RWPE1 (cell line): ENCODE measurements at regions not wholly inside any gene's neighbourhood (a gene's known extent, or its start where the extent isn't known, plus 50 kb on each side); places are given as distances from the start of the nearest gene placed in this dataset.
A peak's percentile ranks its signal among the peaks of the same experiment; 100 is the strongest.

ENCODE experiments used
- CTCF ChIA-PET: fragments of 350-600 bp; sonication (Branson Sonifier 250); formaldehyde crosslinking; extraction: SDS; loops from one replicate; lab custom pipeline; 2021; lab: Yijun Ruan, JAX
- POLR2A ChIA-PET: fragments of 400-600 bp; formaldehyde crosslinking; extraction: SDS; loops from one replicate; lab custom pipeline; 2020; ENCODE audit warnings: antibody characterized with exemption; ENCODE audit not compliant: low non-redundant PET; lab: Yijun Ruan, JAX
- DNase-seq: peaks from one replicate; pipeline ENCODE4 v3.0.0; 2012; ENCODE audit warnings: low spot score
- H3K27ac ChIP-seq: fragments of 450-650 bp; 2 replicates; pipeline ENCODE4 v1.5.1; 2017
- CTCF ChIP-seq: fragments of 450-650 bp; conservative IDR thresholded peaks from 2 replicates; pipeline ENCODE4 v1.5.1; 2017; ENCODE audit warnings: low read depth, mild to moderate bottlenecking

- no peak for DNase-seq
- H3K27ac ChIP-seq, result no peak overlapping the region
- CTCF ChIA-PET, result interaction anchor here (0.6 to 1.8 kb wide), 4 partner anchors 10 to 168 kb away, joined by 4 to 12 read pairs (median 5); no protein-coding TSS in a partner anchor
- POLR2A ChIA-PET, result no interaction called here
- TF ChIP-seq CTCF, result no peak
These were observed 199.5 kb downstream of the NDFIP2 start for GRCh38 chr13:79680485-79680884.

DNA sequence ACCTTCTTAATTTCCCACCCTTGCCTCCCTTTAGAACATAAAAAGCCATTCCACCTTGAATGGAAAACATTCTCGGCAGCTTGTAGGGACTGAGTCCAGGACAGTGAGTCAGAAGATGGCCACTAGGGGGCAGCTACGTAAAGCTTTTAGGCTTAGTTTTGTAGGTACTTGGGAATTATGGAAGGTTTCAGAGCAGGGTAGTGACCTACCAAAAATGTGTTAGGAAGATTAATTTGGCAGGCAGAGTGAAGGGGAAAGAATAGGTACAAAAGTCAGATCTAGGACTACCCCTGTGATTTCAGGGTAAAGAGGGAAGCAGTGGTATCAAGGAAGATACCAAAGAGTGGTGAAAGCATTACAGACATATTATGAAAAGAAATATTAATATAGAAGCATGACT lies 198.4 kb downstream of the NDFIP2 start:
- DNase-seq, result peak; percentile 13
- H3K27ac ChIP-seq, result no peak overlapping the region
- CTCF ChIA-PET, result interaction anchor here (0.5 to 1.8 kb wide), 12 partner anchors 10 to 682 kb away, joined by 3 to 6 read pairs (median 4); no protein-coding TSS in a partner anchor
- peak; percentile 68 for TF ChIP-seq CTCF
- POLR2A ChIA-PET, result no interaction called here

GRCh38 chr13:79678100-79678499 lies 197.1 kb downstream of the NDFIP2 start:
- no peak for TF ChIP-seq CTCF
- ChIA-PET CTCF (no interaction called here), POLR2A (no interaction called here)
- H3K27ac ChIP-seq, result no peak overlapping the region
- no peak for DNase-seq

DNA sequence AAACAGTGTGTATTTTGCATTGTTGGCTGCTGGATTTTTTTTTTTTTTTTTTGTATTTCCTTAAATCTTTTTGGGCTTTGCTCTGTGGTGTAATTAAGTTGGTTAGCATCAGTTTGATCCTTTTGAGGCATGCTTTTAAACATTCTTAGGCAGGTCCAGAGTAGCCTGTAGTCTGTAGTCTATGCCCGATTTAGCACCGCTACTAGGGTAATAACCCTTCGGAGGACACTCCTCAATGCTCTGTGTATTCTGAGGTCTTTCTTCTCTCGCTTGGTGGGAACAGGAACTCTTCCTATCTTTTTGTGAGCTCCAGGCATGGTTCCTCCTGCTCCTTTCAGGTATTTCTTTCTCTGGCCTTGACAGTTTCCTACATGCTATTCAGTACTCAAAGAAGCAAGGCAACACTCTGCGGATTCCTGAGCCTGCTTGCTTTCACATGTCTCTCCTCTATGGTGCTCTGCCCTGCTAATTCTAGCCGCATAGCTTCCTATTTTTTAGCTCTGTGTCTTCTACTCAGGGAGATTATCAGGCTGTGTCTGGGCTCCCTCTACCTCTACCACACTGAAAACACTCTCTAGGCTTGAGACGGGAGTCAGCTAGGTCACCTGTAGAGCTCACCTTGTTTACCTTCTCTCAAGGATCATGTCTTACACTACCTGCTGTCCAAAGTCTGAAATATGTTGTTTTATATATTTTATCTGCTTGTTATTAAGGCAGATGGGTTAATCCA lies 195.1 kb downstream of the NDFIP2 start:
- POLR2A ChIA-PET, result no interaction called here

DNA sequence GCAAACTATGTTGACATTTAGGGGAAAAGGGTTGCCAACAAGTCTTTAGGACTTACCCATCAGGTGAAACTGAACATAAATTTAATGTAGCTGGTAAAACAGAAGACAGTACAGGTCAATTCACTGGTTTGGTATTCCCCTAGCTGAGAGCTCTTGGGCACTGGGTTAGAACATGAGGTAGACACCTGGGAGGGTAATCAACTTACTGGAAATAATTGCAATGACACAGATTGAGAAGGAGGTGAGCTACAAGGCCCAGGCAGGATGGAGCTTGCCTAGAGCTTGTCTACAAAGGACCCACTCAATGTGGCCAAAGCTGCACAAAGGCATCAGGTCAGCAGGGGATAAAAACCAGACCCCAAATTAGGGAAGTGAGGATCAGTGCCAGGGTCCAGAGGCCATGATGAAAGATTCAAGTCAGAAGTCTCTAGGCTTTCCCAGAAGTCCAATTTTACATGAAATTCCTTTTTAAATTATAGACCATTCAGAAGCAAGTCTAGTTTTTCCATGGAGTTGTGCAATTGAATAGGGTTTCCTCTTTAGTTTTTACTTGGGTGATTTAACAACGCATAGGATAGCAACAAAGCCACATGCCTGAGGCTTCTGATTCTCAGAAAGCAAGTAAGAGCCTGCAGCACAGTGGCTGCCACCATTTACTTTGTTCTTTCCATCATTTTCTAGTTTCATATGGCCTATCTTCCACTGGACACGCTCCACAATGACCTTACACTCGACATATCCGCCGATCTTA lies 194.0 kb downstream of the NDFIP2 start:
- DNase-seq, result no peak
- TF ChIP-seq CTCF, result no peak
- CTCF ChIA-PET, result interaction anchor here (0.6 kb wide), 1 partner anchor 291 kb away, joined by 5 read pairs; no protein-coding TSS in a partner anchor
- POLR2A ChIA-PET, result no interaction called here
- H3K27ac ChIP-seq, result peak overlapping the region; percentile 36; the same call in 1 of the 2 replicates

More for the DNA sequence above, 195.1 kb downstream of the NDFIP2 start:
- no peak overlapping the region for H3K27ac ChIP-seq
- CTCF ChIA-PET, result interaction anchor here (0.5 to 0.7 kb wide), 4 partner anchors 17 to 1146 kb away, joined by 3 to 5 read pairs (median 3); no protein-coding TSS in a partner anchor
- DNase-seq, result no peak
- TF ChIP-seq CTCF, result no peak

DNA sequence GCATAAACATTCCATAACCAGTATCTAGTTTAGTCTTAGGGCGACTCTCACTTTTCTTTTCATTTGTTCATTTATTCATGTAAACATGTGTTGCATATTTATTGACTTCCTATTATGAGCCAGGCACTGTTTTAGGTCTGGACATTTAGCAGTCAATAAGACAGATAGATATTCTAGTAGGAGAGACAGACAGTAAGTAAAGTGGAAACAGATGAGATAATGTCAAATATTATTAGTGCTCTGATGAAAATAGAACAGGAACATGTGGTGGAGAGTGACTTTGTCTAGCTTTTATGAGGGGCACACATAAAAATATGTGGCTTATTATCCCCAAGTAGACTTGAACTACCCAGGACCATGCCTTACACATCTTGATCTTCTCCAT lies 193.0 kb downstream of the NDFIP2 start:
- no peak for TF ChIP-seq CTCF
- no peak overlapping the region for H3K27ac ChIP-seq
- ChIA-PET CTCF (no interaction called here), POLR2A (no interaction called here)
- DNase-seq, result no peak
